ENCODE measurements at regions not wholly inside any gene's neighbourhood (a gene's known extent, or its start where the extent isn't known, plus 50 kb on each side); places are given as distances from the start of the nearest gene placed in this dataset.
A peak's percentile ranks its signal among the peaks of the same experiment; 100 is the strongest.

- CTCF ChIA-PET = no interaction called here
- no peaks in the 10 kb centered on the region for H3K4me1 ChIP-seq (ENCODE audit: control insufficient read depth, insufficient read depth, low read length)
- no peaks in the 10 kb centered on the region for H3K36me3 ChIP-seq (ENCODE audit: control insufficient read depth in 2 of 2, insufficient read depth in 1 of 2, low read length in 2 of 2)
- H3K4me3 ChIP-seq (ENCODE audit: low read depth, low read length) = no peak overlapping the region
- POLR2A ChIA-PET = no interaction called here
- no peaks in the 10 kb centered on the region for H3K9me3 ChIP-seq (ENCODE audit: control insufficient read depth, insufficient read depth, low read depth, low read length)
- no peak overlapping the region for H3K27ac ChIP-seq (ENCODE audit: extremely low read depth, low read depth, low read length)
- TF ChIP-seq, protein P1, sequence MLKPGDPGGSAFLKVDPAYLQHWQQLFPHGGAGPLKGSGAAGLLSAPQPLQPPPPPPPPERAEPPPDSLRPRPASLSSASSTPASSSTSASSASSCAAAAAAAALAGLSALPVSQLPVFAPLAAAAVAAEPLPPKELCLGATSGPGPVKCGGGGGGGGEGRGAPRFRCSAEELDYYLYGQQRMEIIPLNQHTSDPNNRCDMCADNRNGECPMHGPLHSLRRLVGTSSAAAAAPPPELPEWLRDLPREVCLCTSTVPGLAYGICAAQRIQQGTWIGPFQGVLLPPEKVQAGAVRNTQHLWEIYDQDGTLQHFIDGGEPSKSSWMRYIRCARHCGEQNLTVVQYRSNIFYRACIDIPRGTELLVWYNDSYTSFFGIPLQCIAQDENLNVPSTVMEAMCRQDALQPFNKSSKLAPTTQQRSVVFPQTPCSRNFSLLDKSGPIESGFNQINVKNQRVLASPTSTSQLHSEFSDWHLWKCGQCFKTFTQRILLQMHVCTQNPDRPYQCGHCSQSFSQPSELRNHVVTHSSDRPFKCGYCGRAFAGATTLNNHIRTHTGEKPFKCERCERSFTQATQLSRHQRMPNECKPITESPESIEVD (tag by site-specific recombination; IDR thresholded peaks at IDR 0.05) = no peak
- TF ChIP-seq YY1 (tag by site-specific recombination; IDR thresholded peaks at IDR 0.05) (no peak), ZNF239 (tag by site-specific recombination; IDR thresholded peaks at IDR 0.05) (no peak), ZNF473 (tag by site-specific recombination; IDR thresholded peaks at IDR 0.05) (no peak), ZNF211 (tag by site-specific recombination; IDR thresholded peaks at IDR 0.05; ENCODE audit: low read depth) (no peak), KLF16 (tag by site-specific recombination; IDR thresholded peaks at IDR 0.05) (no peak), ZNF426 (tag by site-specific recombination; IDR thresholded peaks at IDR 0.05) (no peak), ZNF776 (tag by site-specific recombination; IDR thresholded peaks at IDR 0.05; ENCODE audit: borderline replicate concordance) (no peak), ZNF366 (tag by site-specific recombination; conservative IDR thresholded peaks at IDR 0.05) (no peak), ZSCAN30 (tag by site-specific recombination; IDR thresholded peaks at IDR 0.05) (no peak), ZNF623 (tag by site-specific recombination; IDR thresholded peaks at IDR 0.05) (no peak), ZNF837 (tag by site-specific recombination; IDR thresholded peaks at IDR 0.05) (no peak)
- TF ChIP-seq, protein P2, sequence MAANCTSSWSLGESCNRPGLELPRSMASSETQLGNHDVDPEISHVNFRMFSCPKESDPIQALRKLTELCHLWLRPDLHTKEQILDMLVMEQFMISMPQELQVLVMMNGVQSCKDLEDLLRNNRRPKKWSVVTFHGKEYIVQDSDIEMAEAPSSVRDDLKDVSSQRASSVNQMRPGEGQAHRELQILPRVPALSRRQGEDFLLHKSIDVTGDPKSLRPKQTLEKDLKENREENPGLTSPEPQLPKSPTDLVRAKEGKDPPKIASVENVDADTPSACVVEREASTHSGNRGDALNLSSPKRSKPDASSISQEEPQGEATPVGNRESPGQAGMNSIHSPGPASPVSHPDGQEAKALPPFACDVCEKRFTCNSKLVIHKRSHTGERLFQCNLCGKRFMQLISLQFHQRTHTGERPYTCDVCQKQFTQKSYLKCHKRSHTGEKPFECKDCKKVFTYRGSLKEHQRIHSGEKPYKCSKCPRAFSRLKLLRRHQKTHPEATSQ (tag by site-specific recombination; IDR thresholded peaks at IDR 0.05) = no peak
Measured at GRCh38 chrX:46258356-46258755, 286.9 kb downstream of the ZNF674 start.

GRCh38 chrX:46257451-46257879 lies 287.8 kb downstream of the ZNF674 start:
- Histone ChIP-seq H3K4me3 (ENCODE audit: low read depth, low read length) (no peak overlapping the region), H3K9me3 (ENCODE audit: control insufficient read depth, insufficient read depth, low read depth, low read length) (no peaks in the 10 kb centered on the region), H3K36me3 (ENCODE audit: control insufficient read depth in 2 of 2, insufficient read depth in 1 of 2, low read length in 2 of 2) (no peaks in the 10 kb centered on the region), H3K27ac (ENCODE audit: extremely low read depth, low read depth, low read length) (no peak overlapping the region), H3K4me1 (ENCODE audit: control insufficient read depth, insufficient read depth, low read length) (no peaks in the 10 kb centered on the region)
- TF ChIP-seq ZNF341 (tag by site-specific recombination; IDR thresholded peaks at IDR 0.05; ENCODE audit: low read depth) = no peak
- TF ChIP-seq ZNF274 (IDR thresholded peaks at IDR 0.05; ENCODE audit: low read length) = no peak
- no peak for TF ChIP-seq ZNF274 (tag by site-specific recombination; IDR thresholded peaks at IDR 0.05; ENCODE audit: borderline replicate concordance)
- TF ChIP-seq SP2 (tag by site-specific recombination; IDR thresholded peaks at IDR 0.05) = no peak
- TF ChIP-seq ZNF488 (tag by site-specific recombination; IDR thresholded peaks at IDR 0.05) = no peak
- TF ChIP-seq GLI4 (tag by site-specific recombination; IDR thresholded peaks at IDR 0.05) = no peak
- ChIA-PET CTCF (no interaction called here), POLR2A (no interaction called here)

DNA sequence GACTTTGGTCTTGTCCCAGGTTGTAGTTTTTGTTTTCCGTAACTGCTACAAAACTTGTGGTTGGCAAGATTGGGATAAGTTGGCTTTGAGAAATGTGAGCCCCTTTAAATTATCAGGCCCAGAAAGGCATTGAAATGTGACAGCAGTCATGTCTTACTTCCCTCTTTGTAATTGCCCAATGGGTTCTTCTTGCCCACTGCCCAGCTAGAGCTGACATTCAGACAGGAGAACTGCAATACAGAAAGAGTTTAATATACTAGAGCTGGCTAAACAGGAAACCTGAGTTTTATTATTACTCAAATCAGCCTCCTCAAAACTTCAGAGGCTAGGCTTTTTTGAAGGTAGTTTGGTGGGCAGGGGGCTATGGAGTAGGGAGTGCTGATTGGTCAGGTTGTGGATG lies 288.3 kb downstream of the ZNF674 start:
- Histone ChIP-seq H3K27ac (ENCODE audit: extremely low read depth, low read depth, low read length) (no peak overlapping the region), H3K4me3 (ENCODE audit: low read depth, low read length) (no peak overlapping the region), H3K4me1 (ENCODE audit: control insufficient read depth, insufficient read depth, low read length) (no peaks in the 10 kb centered on the region), H3K36me3 (ENCODE audit: control insufficient read depth in 2 of 2, insufficient read depth in 1 of 2, low read length in 2 of 2) (no peaks in the 10 kb centered on the region), H3K9me3 (ENCODE audit: control insufficient read depth, insufficient read depth, low read depth, low read length) (no peaks in the 10 kb centered on the region)
- ChIA-PET POLR2A (no interaction called here), CTCF (no interaction called here)
- TF ChIP-seq, protein P3, sequence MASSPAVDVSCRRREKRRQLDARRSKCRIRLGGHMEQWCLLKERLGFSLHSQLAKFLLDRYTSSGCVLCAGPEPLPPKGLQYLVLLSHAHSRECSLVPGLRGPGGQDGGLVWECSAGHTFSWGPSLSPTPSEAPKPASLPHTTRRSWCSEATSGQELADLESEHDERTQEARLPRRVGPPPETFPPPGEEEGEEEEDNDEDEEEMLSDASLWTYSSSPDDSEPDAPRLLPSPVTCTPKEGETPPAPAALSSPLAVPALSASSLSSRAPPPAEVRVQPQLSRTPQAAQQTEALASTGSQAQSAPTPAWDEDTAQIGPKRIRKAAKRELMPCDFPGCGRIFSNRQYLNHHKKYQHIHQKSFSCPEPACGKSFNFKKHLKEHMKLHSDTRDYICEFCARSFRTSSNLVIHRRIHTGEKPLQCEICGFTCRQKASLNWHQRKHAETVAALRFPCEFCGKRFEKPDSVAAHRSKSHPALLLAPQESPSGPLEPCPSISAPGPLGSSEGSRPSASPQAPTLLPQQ (tag by site-specific recombination; IDR thresholded peaks at IDR 0.05) = no peak
- TF ChIP-seq PRDM10 (tag by site-specific recombination; IDR thresholded peaks at IDR 0.05) = 0 out of 2 replicates have a peak, but pooled peaks have one; percentile 13

Data from HEK293 (cell line).